Psoas muscle (tissue), 7 donors: ENCODE measurements at regions not wholly inside any gene's neighbourhood (a gene's known extent, or its start where the extent isn't known, plus 50 kb on each side); places are given as distances from the start of the nearest gene placed in this dataset.

Source experiments
- ATAC-seq, 4 donors: fragments of 200-7000 bp; cut with Tn5 transposase; one replicate each; pipeline ENCODE4 v1.9.1; 2020; ENCODE audit warnings: moderate library complexity in 3 of 4, mild to moderate bottlenecking in 2 of 4
- DNase-seq, 2 donors: peaks; one replicate each; pipeline ENCODE4 v3.0.0-alpha.2; 2020
- H3K27ac ChIP-seq: fragments of 200-600 bp; one replicate; pipeline ENCODE4 v1.8.0; 2022
- H3K27me3 ChIP-seq, 3 donors: fragments of 200-600 bp in 1 of 3; one replicate each; pipeline versions ENCODE4 v1.6.1 to v1.8.0; 2013 to 2022; ENCODE audit warnings: low read length in 2 of 3, mild to moderate bottlenecking in 2 of 3, moderate library complexity in 1 of 3; ENCODE audit not compliant: insufficient read depth in 3 of 3
- H3K36me3 ChIP-seq, 2 donors: fragments of 200-600 bp in 1 of 2; one replicate each; pipeline versions ENCODE4 v1.6.1 to v1.8.0; 2013 to 2022; ENCODE audit warnings: low read depth in 1 of 2, mild to moderate bottlenecking in 1 of 2, moderate library complexity in 1 of 2; ENCODE audit not compliant: insufficient read depth in 1 of 2
- H3K4me1 ChIP-seq: fragments of 200-600 bp; one replicate; pipeline ENCODE4 v1.8.0; 2022
- H3K4me3 ChIP-seq: fragments of 200-600 bp; one replicate; pipeline ENCODE4 v1.8.0; 2022; ENCODE audit warnings: mild to moderate bottlenecking
- H3K9me3 ChIP-seq: fragments of 200-600 bp; one replicate; pipeline ENCODE4 v1.8.0; 2022
- CTCF ChIP-seq: fragments of 200-600 bp; IDR thresholded peaks from one replicate; pipeline ENCODE4 v1.8.0; 2022; ENCODE audit warnings: antibody characterized with exemption
- WGBS, 3 donors: extraction: QIAGEN DNeasy Blood & Tissue Kit; methylation state at CpG; one replicate each; pipeline versions ENCODE4 v1.1.6 to v1.1.7; 2013; 5-methylcytosine and 5-hydroxymethylcytosine counted together
- intact Hi-C, 2 donors: fragments of 100-400 bp; cut with DNase I; formaldehyde crosslinking; loops; one replicate each; pipeline versions ENCODE4 v1.11.0 to v1.14.2; 2022
- donor health status: healthy with polysubstance abuse.
- donor health status: DM: no; HTN: no; CAD: no; lungs with moderate emphysema.
- donor health status: Bipolar disorder and iron deficiency.
- donor health status: healthy.
- donor health status: DM: yes; HTN: yes; CAD: no.
- donor health status: DM: no; HTN: no; CAD: no.
- donor health status: DM: yes; HTN: yes; CAD: no.

- no peak for TF ChIP-seq CTCF
- Histone ChIP-seq H3K4me1 (peaks cover 53% of the 10 kb centered on the region), H3K27ac (no peak overlapping the region), H3K4me3 (no peak overlapping the region), H3K27me3 (no peaks in the 10 kb centered on the region), H3K9me3 (no peaks in the 10 kb centered on the region), H3K36me3 (no peaks in the 10 kb centered on the region)
- ATAC-seq (no peak), DNase-seq (no peak)
- 90 to 96% (median 90%) methylated on average over 4 of the region's 4 CpGs for WGBS, 3 donors
- intact Hi-C loops, result loop anchor here in 1 of 2 donors (5.0 kb wide), 1 partner anchor 36 kb away; no protein-coding TSS in a partner anchor
Measured at GRCh38 chr3:187952849-187953248, 201.1 kb upstream of the LPP start.

GRCh38 chr3:187954516-187954872 is 199.5 kb upstream of the LPP start:
- WGBS, 3 donors, result 85 to 93% (median 85%) methylated on average over 2 of the region's 2 CpGs
- H3K27ac ChIP-seq, result peak overlapping the region; percentile 93
- peak overlapping the region; percentile 4 for H3K4me3 ChIP-seq
- no peak for TF ChIP-seq CTCF
- H3K9me3 ChIP-seq, result no peaks in the 10 kb centered on the region
- DNase-seq (no peak), ATAC-seq (no peak)
- intact Hi-C loops, result loop anchor here in 1 of 2 donors (5.0 kb wide), 1 partner anchor 37 kb away; no protein-coding TSS in a partner anchor
- H3K36me3 ChIP-seq, result no peaks in the 10 kb centered on the region
- H3K4me1 ChIP-seq, result peaks cover 52% of the 10 kb centered on the region
- no peaks in the 10 kb centered on the region for H3K27me3 ChIP-seq

DNA sequence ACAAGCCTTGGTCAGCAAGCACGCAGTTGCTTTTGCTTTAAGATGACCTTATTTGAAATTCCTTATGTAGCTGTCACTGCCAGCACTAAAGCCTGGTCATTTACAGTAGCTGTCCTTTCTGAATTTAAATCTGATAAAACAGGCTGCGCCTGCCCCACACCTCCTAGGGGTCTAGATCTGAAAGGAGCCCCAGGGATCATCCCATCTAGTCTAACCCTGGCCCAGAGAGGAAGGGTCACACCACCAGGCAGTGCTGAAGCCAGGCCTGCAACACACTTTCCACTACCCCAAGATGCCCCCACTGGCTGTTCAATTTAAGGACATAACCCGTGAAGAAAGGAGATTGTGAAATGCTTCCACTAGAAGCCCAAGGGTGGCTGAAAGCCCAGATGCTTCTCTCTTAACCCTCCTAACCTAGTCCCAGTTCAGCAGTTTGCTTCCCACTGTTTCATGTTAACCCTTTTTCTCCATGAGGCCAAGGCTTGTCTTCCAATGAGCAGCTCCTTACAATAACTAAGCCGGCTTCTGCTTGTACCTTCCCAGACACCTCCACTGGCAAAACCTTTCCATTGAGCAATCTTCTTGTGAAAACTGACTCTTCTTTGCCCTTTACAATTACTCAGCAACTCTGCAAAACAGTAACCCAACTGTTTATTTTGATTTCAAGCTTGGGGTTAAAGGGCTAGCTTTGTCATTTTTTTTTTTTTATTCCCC is 198.9 kb upstream of the LPP start:
- WGBS, 3 donors, result 24 to 40% (median 30%) methylated on average over 4 of the region's 4 CpGs
- peak overlapping the region; percentile 4 for H3K4me3 ChIP-seq
- intact Hi-C loops, result loop anchor here in 1 of 2 donors (5.0 kb wide), 1 partner anchor 38 kb away; no protein-coding TSS in a partner anchor
- H3K27ac ChIP-seq, result peak overlapping the region; percentile 93
- peaks cover 52% of the 10 kb centered on the region for H3K4me1 ChIP-seq
- H3K9me3 ChIP-seq, result no peaks in the 10 kb centered on the region
- ATAC-seq, result peak; percentile 61 to 76 (median 75)
- H3K36me3 ChIP-seq, result no peaks in the 10 kb centered on the region
- DNase-seq, result peak; percentile 43 to 72
- no peaks in the 10 kb centered on the region for H3K27me3 ChIP-seq
- TF ChIP-seq CTCF, result no peak

- ATAC-seq, result peak; percentile 37 to 55 (median 45)
- Histone ChIP-seq H3K36me3 (no peaks in the 10 kb centered on the region), H3K27me3 (no peaks in the 10 kb centered on the region), H3K4me1 (peaks cover 52% of the 10 kb centered on the region), H3K4me3 (no peak overlapping the region), H3K9me3 (no peaks in the 10 kb centered on the region), H3K27ac (peak overlapping the region; percentile 93)
- no peak for TF ChIP-seq CTCF
- intact Hi-C loops, result no loop called here
- DNase-seq, result no peak
Measured at GRCh38 chr3:187955587-187955952, 198.4 kb upstream of the LPP start.
